GM13977 (cell line): ENCODE measurements at regions not wholly inside any gene's neighbourhood (a gene's known extent, or its start where the extent isn't known, plus 50 kb on each side); places are given as distances from the start of the nearest gene placed in this dataset.
"Not testable (repeated sequence)": the region's sequence is repeated elsewhere in the genome, so short reads cannot be mapped to it uniquely, and the experiment has no call there.

Source experiments
- DNase-seq: peaks from one replicate; pipeline ENCODE4 v3.0.0; 2012; ENCODE audit warnings: low spot score
- in situ Hi-C: fragments of 300-500 bp; cut with MboI; formaldehyde crosslinking; loops from one replicate; pipeline ENCODE4 v1.12.0; 2022; ENCODE audit warnings: low sequenced_read_pairs, low pct_unique_long_range_greater_than_20kb, mixed read lengths, inconsistent platforms; ENCODE audit not compliant: unreplicated experiment
- TF ChIP-seq, protein P1 (sequence below): IDR thresholded peaks from 2 replicates; pipeline ENCODE4 v1.5.1; 2012; ENCODE audit warnings: mild to moderate bottlenecking, control low read depth; ENCODE audit not compliant: insufficient read depth; ENCODE audit errors: extremely low read depth, missing control alignments

DNA sequence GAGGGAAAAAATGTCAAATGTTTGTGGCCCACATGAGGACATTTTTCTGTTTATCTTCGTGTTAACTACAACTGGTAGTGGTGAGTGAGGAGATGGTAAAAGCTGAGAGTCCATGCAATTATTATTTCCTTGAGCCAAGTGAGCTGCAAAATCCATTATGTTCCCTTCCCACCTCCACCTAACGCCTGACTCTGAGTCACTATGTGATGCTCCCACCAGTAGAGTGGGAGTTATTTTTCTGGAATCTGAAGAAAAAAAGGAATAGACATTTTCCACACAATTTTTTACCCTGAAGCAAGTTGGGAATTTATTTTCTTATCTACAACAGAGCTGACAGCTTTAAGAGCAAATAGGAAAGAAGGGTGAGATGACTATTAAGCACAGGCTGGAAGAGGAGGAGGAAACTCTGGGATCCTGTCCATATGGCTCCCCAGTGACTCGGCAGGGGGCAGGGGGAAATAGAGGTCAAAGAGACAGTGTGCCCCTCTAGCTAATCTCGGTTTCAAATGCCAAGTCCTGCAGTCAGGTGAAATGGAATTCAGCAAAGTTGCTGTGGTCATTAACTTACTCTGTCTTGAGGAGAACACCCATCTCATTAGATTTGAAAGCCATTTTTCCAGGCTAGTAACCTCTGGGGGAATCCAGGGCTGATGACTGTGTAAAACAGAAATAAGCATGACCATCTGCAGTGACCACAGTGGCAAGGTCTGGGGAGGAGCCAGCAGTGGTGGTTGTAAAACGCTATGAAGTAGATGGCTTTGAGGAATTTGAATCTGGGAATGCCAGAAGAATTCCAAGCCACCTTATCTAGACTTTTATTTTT, 463.9 kb downstream of the STK39 start:
- TF ChIP-seq, protein P1, sequence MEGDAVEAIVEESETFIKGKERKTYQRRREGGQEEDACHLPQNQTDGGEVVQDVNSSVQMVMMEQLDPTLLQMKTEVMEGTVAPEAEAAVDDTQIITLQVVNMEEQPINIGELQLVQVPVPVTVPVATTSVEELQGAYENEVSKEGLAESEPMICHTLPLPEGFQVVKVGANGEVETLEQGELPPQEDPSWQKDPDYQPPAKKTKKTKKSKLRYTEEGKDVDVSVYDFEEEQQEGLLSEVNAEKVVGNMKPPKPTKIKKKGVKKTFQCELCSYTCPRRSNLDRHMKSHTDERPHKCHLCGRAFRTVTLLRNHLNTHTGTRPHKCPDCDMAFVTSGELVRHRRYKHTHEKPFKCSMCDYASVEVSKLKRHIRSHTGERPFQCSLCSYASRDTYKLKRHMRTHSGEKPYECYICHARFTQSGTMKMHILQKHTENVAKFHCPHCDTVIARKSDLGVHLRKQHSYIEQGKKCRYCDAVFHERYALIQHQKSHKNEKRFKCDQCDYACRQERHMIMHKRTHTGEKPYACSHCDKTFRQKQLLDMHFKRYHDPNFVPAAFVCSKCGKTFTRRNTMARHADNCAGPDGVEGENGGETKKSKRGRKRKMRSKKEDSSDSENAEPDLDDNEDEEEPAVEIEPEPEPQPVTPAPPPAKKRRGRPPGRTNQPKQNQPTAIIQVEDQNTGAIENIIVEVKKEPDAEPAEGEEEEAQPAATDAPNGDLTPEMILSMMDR: no peak
- DNase-seq: no peak
- in situ Hi-C loops: no loop called here

GRCh38 chr2:167781629-167782028, 465.8 kb downstream of the STK39 start:
- DNase-seq, in situ Hi-C loops: not testable (repeated sequence)

DNA sequence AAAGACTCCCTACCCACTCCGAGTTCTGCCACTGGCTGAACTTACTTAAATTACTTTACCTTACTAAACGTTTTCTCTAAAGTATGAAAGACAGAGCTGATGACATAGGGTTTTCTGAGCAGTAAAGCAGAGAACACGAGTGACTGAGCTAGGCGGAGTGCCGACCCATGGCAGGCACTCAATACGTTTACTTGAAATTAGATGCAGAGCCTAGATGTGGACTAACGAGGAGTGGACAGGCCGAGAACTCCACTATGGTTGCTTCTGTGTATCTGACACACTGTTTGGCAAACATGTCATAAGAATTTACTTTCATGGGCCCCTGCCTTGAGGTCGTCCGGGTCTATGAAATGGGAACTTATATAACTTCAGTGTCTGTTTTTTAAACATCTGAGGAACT, 471.0 kb downstream of the STK39 start:
- DNase-seq: no peak
- TF ChIP-seq, protein P1: no peak
- in situ Hi-C loops: no loop called here

- TF ChIP-seq, protein P1: no peak
- in situ Hi-C loops: no loop called here
- DNase-seq: no peak
These were observed 475.8 kb downstream of the STK39 start for GRCh38 chr2:167771628-167772027.

- in situ Hi-C loops: no loop called here
- no peak for DNase-seq
- TF ChIP-seq, protein P1: no peak
These were observed 478.4 kb downstream of the STK39 start for GRCh38 chr2:167769020-167769419.

DNA sequence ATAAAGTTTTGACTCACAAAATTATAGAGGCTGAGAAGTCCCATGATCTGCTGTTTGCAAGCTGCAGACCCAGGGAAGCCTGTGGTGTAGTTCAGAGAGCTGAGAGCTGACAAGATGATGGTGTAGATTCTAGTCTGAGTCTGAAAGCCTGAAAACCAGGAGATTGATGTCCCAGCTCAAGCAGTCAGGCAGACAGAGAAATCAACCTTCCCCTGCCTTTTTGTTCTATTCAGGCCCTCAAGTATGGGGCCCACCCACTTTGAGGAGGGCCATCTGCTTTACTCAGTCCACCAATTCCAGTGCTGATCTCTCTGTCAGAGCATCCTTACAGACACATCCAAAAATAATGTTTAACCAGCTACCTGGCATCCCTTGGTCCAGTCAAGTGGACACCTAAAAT, 479.6 kb downstream of the STK39 start:
- in situ Hi-C loops: no loop called here
- TF ChIP-seq, protein P1: no peak
- DNase-seq: no peak

GRCh38 chr2:167764772-167765341, 482.5 kb downstream of the STK39 start:
- in situ Hi-C loops: no loop called here
- DNase-seq: no peak
- TF ChIP-seq, protein P1: no peak
